GM18517 (cell line): ENCODE measurements at regions not wholly inside any gene's neighbourhood (a gene's known extent, or its start where the extent isn't known, plus 50 kb on each side); places are given as distances from the start of the nearest gene placed in this dataset.

Experiments used
- ATAC-seq: cut with Tn5 transposase; IDR thresholded peaks from one replicate; pipeline ENCODE4 v1.9.1; 2021; ENCODE audit warnings: mild to moderate bottlenecking, moderate library complexity; ENCODE audit not compliant: unreplicated experiment

GRCh38 chr7:13518738-13519137, 470.7 kb downstream of the ETV1 start:
- ATAC-seq: no peak

GRCh38 chr7:13524076-13524475, 465.4 kb downstream of the ETV1 start:
- no peak for ATAC-seq

- no peak for ATAC-seq
Observed at GRCh38 chr7:13532028-13532753, 457.3 kb downstream of the ETV1 start.

GRCh38 chr7:13538669-13539068, 450.8 kb downstream of the ETV1 start:
- no peak for ATAC-seq

DNA sequence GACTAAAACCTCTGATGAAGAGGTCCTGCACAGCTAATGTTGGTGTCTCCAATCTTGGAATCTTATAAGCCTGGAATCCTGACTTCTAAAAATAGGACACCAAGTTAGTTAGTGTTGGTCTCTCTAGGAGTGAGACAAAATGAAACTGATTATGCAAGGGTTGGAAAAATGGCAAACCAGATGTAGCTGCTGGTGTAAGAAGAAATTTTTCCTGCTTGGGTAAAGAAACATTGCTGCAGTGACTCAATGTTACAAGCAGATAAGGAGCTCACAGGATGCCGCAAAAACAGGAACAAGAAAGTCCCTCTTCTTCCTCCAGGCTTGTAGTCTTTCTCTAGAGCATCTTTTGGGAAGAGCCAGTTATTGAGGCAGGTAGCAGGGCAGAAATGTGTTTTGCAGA, 449.0 kb downstream of the ETV1 start:
- ATAC-seq: no peak

DNA sequence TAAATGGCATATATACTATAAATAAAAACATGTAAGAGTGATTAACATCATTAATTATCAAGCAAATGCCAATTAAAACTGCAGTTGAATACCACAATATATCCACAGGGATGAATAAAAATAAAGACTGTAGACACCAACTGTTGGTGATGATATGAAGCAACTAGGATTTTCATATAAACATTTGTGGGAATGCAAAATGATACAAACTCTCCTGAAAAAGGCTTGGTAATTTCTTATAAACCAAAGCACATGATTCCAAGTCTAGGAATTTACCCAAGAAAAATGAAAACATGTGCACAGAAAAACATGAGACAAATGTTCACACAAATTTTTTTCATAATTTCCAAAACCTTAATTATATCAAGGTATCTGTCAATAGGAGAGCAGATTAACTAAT, 448.1 kb downstream of the ETV1 start:
- no peak for ATAC-seq

DNA sequence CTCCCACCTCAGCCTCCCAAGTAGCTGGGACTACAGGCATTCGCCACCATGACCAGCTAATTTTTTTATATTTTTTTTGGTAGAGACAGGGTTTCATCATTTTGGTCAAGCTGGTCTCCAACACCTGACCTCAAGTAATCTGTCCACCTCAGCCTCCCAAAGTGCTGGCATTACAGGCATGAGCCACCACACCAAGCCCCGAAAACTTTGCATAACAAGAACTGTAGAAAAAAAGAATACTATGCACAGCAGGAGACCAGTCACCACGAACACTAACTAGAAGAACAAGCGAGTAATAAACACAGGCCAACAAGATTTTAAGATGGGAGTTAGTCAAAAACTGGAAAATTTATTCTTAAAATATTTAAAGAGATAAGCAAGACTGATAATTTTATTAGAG, 447.0 kb downstream of the ETV1 start:
- no peak for ATAC-seq

GRCh38 chr7:13551503-13551902, 438.0 kb downstream of the ETV1 start:
- no peak for ATAC-seq

DNA sequence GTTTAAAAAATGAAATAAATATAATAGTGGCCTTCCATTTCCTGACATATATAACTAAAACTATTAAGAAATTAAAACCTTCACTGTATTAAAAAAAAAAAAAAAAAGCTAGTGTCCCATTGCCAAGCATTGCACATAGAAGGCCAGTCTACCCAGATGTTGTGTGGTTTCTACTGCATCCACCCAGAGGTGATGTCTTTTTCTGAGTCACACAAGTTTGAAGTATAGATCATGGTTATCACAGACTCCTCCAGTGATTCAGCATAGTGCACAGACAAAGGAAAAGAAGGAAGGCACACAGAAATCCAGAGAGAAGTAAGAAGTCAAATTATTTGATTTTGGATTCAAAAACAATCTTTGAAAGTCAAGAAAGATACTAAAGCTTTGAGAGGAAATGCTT, 429.0 kb downstream of the ETV1 start:
- no peak for ATAC-seq

DNA sequence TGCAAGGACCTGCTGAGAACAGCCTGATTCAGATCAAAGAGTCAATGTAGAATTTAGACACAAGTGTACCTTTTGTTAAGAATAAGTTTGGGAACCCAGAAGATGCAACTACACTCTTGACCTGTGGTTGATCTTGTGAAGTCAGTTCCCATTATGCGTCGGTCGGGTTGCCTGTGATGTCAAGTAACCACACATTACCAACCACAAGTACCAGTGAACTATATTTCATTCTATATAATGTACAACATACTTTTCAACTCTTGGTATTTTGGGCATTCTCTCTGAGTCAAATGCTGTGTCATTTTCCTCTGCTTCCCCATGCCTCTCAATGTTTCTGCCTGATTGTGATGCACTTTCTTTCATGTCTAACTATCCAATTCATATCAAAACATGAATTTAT, 426.2 kb downstream of the ETV1 start:
- ATAC-seq: no peak

GRCh38 chr7:13563680-13564079, 425.8 kb downstream of the ETV1 start:
- ATAC-seq: no peak

GRCh38 chr7:13577566-13578145, 411.8 kb downstream of the ETV1 start:
- ATAC-seq: no peak

DNA sequence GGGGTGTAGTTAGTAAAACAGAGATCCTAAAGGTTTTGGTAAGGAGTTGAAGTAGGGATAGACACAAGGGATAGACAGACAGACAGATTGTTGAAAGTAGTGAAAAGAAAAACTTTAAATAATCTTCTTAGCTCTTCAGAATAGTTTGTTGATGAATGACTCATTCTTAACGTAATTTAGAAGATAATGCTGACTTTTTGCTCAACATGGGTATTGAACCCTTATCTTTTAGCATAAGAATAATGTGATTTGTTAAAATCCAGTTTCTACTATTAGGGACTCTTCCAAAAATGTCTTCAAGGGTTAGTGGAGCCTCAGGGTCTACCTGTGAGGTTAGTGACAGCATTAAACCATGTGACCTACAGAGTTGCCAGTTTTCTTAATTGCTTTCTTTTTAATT, 411.2 kb downstream of the ETV1 start:
- no peak for ATAC-seq

DNA sequence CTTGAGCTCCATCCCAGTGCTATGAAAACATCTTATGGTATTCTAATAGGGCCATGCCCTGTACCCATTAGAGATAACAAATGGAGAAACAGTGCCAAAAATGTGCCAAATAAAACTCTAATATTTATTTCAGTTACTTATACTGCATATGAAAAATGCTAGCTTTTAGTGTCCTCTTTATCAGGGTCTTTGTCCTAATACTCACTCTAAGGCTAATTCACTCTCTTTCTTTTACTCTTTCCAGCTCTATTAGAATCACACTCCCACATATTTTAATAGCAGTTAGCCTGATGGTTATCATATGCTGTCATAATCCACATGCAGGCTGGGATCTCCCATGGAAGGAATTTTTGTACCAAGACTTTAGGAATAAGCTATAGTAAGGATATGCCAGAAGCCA, 408.4 kb downstream of the ETV1 start:
- no peak for ATAC-seq

GRCh38 chr7:13593854-13594253, 395.6 kb downstream of the ETV1 start:
- no peak for ATAC-seq

DNA sequence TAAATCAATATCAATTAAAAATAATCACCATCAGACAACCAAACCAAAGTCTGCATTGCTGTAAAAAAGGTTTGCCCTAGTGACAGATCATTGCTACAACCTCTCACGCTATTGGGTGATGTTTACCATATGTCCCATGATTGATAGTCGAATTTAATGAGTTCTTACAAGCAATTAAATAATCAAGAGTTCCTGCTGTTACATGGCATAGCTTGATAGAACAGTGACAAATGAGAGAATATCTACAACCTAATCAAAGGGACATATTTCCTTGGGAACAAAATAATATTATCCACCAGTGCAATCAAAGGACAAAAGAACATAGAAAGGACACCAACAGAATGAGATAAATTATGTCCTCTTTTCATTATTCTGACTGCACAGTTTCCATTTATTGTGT, 387.4 kb downstream of the ETV1 start:
- ATAC-seq: no peak

DNA sequence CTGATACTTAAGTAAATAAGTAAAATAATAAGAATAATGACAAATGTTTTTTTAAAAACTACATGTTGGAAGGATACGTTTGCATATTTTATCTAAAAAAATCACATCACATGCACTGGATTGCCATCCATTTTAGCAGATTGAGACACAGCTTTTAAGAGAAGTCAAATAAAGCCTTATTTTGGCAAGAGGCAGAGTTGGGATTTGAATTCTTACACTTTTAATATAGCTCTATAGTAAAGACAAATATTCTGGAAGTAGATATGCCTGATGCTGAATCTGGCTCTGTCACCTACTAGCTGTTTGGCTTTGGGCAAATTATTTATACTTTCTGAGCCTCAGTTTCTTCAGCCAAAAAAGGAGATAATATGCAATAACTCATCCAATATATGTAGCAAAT, 386.4 kb downstream of the ETV1 start:
- ATAC-seq: no peak

GRCh38 chr7:13603661-13604060, 385.8 kb downstream of the ETV1 start:
- no peak for ATAC-seq

DNA sequence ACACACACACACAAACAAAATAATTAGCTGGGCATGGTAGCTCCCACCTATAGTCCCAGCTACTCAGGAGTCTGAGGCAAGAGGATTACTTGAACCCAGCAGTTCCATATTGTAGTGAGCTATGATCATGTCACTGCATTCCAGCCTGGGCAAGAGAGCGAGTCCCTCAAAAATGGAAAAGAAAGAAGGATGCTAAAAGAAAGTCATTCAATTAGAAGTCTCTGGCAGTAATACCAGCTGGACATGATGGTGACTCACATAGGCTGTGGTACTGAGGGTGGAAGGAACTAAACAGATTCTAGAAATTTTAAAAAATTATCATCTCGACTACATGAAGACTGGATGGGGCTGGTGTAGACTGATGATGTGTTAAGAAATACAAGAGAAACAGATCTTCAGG, 385.3 kb downstream of the ETV1 start:
- ATAC-seq: no peak

DNA sequence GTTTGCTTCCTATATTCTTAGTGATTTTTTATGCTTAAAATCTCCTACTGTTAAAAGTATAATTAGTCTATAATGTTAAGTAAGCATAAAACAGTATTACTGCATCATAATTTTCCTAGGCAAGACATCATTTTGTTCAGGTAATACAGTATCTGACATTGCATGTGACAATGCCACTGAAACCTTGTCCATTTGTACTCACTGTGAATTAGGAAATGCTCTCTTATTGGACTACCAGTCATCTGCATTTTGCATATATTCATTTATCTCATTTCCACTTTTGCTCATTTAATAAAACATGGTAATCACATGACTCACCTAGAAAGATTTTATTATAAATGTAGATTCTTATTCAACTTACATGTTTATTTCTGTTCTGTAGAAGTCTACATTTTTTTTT, 379.1 kb downstream of the ETV1 start:
- no peak for ATAC-seq

DNA sequence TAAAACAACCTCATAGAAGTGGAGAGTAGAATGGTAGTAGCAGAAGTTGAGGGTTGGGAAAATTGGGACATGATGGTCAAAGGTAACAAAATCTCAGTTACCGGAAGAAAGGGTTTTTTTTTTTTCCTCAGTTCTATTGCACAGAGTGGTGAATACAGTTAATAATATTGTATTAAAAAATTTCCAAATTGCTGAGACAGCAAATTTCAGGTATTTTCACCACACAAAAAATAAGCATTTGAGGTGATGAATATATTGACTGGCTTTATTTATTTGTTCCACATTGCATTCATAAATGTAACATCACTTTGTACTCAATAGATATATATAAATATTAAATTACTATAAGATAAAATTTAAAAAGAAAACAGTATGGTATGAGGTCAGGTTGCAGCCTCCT, 373.8 kb downstream of the ETV1 start:
- no peak for ATAC-seq

DNA sequence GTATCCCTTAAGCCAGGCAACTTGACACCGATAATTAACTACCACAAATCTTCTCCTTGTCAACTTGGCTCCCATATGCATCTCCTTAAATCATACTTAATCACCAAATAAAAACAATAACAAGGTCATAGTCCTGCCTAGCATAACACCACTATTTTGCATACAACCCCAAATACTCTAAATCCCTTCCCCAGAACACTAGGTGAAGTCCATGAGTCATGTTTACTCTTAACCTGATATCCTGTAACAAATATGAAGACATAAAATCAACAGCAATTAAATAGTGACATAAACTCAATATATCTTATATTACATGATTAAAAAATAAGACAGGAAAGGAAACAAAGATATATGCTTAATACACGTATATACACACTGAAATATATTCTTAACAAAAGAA, 362.0 kb downstream of the ETV1 start:
- ATAC-seq: no peak
